CD4-positive, alpha-beta T cell treated with Interleukin-4 for 4 hours (primary cell): ENCODE measurements at regions not wholly inside any gene's neighbourhood (a gene's known extent, or its start where the extent isn't known, plus 50 kb on each side); places are given as distances from the start of the nearest gene placed in this dataset.
"Not testable (repeated sequence)": the region's sequence is repeated elsewhere in the genome, so short reads cannot be mapped to it uniquely, and the experiment has no call there.

ENCODE experiments used
- DNase-seq: peaks from one replicate; pipeline ENCODE4 v3.0.0-alpha.2; 2020

DNA sequence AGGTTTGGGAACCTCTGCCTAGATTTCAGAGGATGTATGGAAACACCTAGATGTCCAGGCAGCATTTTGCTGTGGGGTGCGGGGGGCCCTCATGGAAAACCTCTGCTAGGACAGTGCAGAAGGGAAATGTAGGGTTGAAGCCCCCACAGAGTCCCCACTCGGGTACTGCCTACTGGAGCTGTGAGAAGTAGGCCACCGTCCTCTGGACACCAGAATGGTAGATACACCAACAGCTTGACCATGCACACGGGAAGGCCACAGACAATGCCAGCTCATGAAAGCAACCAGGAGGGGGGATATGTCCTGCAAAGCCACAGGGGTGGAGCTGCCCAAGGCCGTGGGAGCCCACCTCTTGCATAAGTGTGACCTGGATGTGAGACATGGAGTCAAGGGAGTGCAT is 1336.5 kb downstream of the SPATA31A7 start:
- DNase-seq = not testable (repeated sequence)

GRCh38 chr9:62532162-62532776 is 1342.4 kb downstream of the SPATA31A7 start:
- not testable (repeated sequence) for DNase-seq

DNA sequence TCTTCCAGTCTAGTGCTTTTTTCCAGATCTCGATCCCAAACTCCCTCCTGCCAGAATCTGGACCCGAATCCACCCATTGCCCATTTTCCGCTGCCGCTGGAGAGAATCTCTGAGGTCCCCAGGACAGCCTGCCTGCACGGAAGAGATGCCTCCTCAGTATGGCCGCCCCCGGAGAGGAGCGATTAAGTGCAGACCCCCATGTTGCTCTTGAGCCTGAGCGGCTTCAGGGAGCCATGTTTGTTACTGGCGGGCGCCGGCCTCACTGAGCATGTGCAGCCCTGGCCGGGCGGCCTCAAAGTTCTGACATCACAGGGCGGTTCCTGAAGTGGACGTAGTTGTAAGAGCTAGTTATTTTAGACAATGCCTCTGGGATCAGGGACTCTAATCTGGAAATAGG is 1342.9 kb downstream of the SPATA31A7 start:
- peak; percentile 57 for DNase-seq

- DNase-seq = not testable (repeated sequence)
Observed at GRCh38 chr9:62550539-62550938, 1360.7 kb downstream of the SPATA31A7 start.

- DNase-seq = not testable (repeated sequence)
Observed at GRCh38 chr9:62560603-62561002, 1370.8 kb downstream of the SPATA31A7 start.

DNA sequence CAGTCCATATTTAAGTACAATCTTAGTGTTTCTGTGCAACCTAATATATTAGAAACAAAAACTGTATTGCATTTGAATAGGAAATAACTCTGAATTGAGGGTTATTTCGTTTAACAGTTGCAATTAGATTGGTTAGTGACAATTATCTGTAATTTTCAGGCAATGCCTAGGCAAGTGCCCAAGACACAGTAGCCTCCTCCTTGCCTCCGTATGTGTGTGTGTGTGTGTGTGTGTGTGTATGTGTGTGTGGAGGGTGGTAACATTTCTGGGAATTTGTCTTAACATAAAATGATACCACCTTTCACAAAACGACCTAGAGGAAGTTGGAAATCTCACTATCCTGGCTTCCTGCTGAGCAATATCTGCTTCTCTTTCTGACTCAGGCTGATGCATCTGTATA is 1375.3 kb downstream of the SPATA31A7 start:
- DNase-seq = not testable (repeated sequence)

GRCh38 chr9:62566430-62566829 is 1376.6 kb downstream of the SPATA31A7 start:
- DNase-seq = not testable (repeated sequence)

DNA sequence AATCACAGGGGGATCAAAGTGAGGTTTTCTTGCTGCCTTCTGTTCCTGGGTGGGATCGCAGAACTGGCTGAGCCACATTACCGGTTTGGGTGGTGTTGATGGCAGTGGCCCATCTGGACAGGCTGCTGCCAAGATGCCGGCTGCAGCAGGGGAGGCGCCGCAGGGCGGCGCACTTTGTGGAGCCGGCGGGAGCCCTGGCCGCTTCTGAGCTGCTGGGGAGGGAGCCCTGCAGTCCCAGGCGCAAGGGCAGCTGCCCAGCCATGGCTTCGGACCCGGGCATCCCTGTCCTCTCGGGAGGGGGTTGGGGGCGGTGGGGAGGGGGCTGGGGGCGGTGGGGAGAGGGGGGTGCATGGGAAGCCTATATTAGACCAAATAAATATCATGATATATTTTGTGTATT is 1407.3 kb downstream of the SPATA31A7 start:
- not testable (repeated sequence) for DNase-seq
